ENCODE measurements at regions not wholly inside any gene's neighbourhood (a gene's known extent, or its start where the extent isn't known, plus 50 kb on each side); places are given as distances from the start of the nearest gene placed in this dataset.

- TF ChIP-seq PATZ1 (CRISPR knock-in tag; IDR thresholded peaks at IDR 0.05; ENCODE audit: borderline replicate concordance) (no peak), ZNF8 (CRISPR knock-in tag; IDR thresholded peaks at IDR 0.05) (no peak), POU6F1 (CRISPR knock-in tag; IDR thresholded peaks at IDR 0.05; ENCODE audit: borderline replicate concordance, low read depth) (no peak), ARNTL (CRISPR knock-in tag; IDR thresholded peaks at IDR 0.05; ENCODE audit: borderline replicate concordance, low read depth) (no peak)
These were observed 251.6 kb upstream of the FAM78B start for GRCh38 chr1:166418344-166418933.

All from SK-N-SH treated with all-trans-retinoic acid at 6 μM for 48 hours (cell line).